ENCODE measurements at regions not wholly inside any gene's neighbourhood (a gene's known extent, or its start where the extent isn't known, plus 50 kb on each side); places are given as distances from the start of the nearest gene placed in this dataset.

- dilution Hi-C loops (cut with MboI; ENCODE audit: extremely low pct_ligation_motif_present, low sequenced_read_pairs): no loop called here
- Histone ChIP-seq H3K4me2 (ENCODE audit: insufficient read depth, low read length) (no peak overlapping the region), H3K9ac (replicated peaks; ENCODE audit: extremely low read depth, insufficient read depth, low read length) (no peak overlapping the region), H3K27ac (ENCODE audit: insufficient read depth, low read depth, low read length) (no peak overlapping the region), H2AFZ (ENCODE audit: low read depth, low read length) (no peak overlapping the region), H3K9me3 (replicated peaks; ENCODE audit: control insufficient read depth, insufficient read depth, low read length) (no peaks in the 10 kb centered on the region), H3K36me3 (ENCODE audit: control insufficient read depth in 2 of 2, extremely low read depth in 1 of 2, insufficient read depth in 2 of 2, low read length in 2 of 2) (no peaks in the 10 kb centered on the region), H3K4me3 (replicated peaks in 1 of 3; ENCODE audit: insufficient read depth in 1 of 3, low read depth in 1 of 3, low read length in 3 of 3) (no peak overlapping the region), H3K27me3 (ENCODE audit: control insufficient read depth in 2 of 2, insufficient read depth in 2 of 2, low read length in 2 of 2) (no peaks in the 10 kb centered on the region), H4K20me1 (replicated peaks; ENCODE audit: control insufficient read depth, extremely low read depth, insufficient read depth, low read length) (no peaks in the 10 kb centered on the region), H3K79me2 (ENCODE audit: control insufficient read depth, insufficient read depth, low read length) (no peaks in the 10 kb centered on the region), H3K9me1 (replicated peaks; ENCODE audit: control insufficient read depth, extremely low read depth, insufficient read depth, low read length) (no peaks in the 10 kb centered on the region), H3K4me1 (ENCODE audit: control insufficient read depth, extremely low read depth, insufficient read depth, low read length) (no peaks in the 10 kb centered on the region)
- DNase-seq (ENCODE audit: low read depth, low spot score): no peak
- no peak for TF ChIP-seq GATA2 (IDR thresholded peaks at IDR 0.05; ENCODE audit: insufficient read depth, insufficient read length, low read depth, low read length)
- no peak for TF ChIP-seq POLR2AphosphoS5 (IDR thresholded peaks at IDR 0.05; ENCODE audit: insufficient read depth, low read depth, low read length)
- TF ChIP-seq, protein P1, sequence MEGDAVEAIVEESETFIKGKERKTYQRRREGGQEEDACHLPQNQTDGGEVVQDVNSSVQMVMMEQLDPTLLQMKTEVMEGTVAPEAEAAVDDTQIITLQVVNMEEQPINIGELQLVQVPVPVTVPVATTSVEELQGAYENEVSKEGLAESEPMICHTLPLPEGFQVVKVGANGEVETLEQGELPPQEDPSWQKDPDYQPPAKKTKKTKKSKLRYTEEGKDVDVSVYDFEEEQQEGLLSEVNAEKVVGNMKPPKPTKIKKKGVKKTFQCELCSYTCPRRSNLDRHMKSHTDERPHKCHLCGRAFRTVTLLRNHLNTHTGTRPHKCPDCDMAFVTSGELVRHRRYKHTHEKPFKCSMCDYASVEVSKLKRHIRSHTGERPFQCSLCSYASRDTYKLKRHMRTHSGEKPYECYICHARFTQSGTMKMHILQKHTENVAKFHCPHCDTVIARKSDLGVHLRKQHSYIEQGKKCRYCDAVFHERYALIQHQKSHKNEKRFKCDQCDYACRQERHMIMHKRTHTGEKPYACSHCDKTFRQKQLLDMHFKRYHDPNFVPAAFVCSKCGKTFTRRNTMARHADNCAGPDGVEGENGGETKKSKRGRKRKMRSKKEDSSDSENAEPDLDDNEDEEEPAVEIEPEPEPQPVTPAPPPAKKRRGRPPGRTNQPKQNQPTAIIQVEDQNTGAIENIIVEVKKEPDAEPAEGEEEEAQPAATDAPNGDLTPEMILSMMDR (IDR thresholded peaks at IDR 0.05; ENCODE audit: extremely low read depth in 1 of 2, insufficient read depth in 1 of 2, low read depth in 1 of 2, low read length in 2 of 2): no peak
- no peak for TF ChIP-seq MYC (IDR thresholded peaks at IDR 0.05; ENCODE audit: low read depth, low read length)
- no peak for TF ChIP-seq MAX (IDR thresholded peaks at IDR 0.05; ENCODE audit: insufficient read depth, insufficient read length)
- TF ChIP-seq EZH2 (IDR thresholded peaks at IDR 0.05; ENCODE audit: borderline replicate concordance, low read depth, low read length, severe bottlenecking): no peak
- TF ChIP-seq POLR2A (IDR thresholded peaks at IDR 0.05; ENCODE audit: low read depth, low read length): no peak
- no peak for TF ChIP-seq JUN (IDR thresholded peaks at IDR 0.05; ENCODE audit: borderline replicate concordance, insufficient read depth, insufficient read length, low read depth)
- TF ChIP-seq FOS (IDR thresholded peaks at IDR 0.05; ENCODE audit: borderline replicate concordance, insufficient read depth, low read length): no peak
- POLR2A ChIA-PET: no interaction called here
- FAIRE-seq: no peak
- CTCF ChIA-PET: no interaction called here
- BruUV-seq (replicated peaks): no TSS peak
- intact Hi-C loops (cut with micrococcal nuclease): no loop called here
These were observed 82.4 kb upstream of the ADAMTS2 start for GRCh38 chr5:179427676-179428056.

Measured in endothelial cell of umbilical vein (primary cell).